SK-N-SH (cell line): ENCODE measurements at regions not wholly inside any gene's neighbourhood (a gene's known extent, or its start where the extent isn't known, plus 50 kb on each side); places are given as distances from the start of the nearest gene placed in this dataset.
"Not testable (repeated sequence)": the region's sequence is repeated elsewhere in the genome, so short reads cannot be mapped to it uniquely, and the experiment has no call there.

Source experiments
- CTCF ChIA-PET: fragments of 300-600, 350-600 bp; formaldehyde crosslinking; extraction: SDS; loops from one replicate; lab custom pipeline; 2021; lab: Yijun Ruan, JAX
- POLR2A ChIA-PET: fragments of 350-600 bp; sonication (Branson Sonifier 250); formaldehyde crosslinking; extraction: SDS; loops from one replicate; lab custom pipeline; 2020; ENCODE audit warnings: antibody characterized with exemption, inconsistent platforms; lab: Yijun Ruan, JAX
- DNase-seq: peaks from one replicate; pipeline ENCODE4 v3.0.0; 2012
- H2AFZ ChIP-seq: fragments of 200-600 bp; sonication (generic); 2 replicates; pipeline ENCODE4 v1.8.1; 2016; ENCODE audit warnings: antibody characterized with exemption, mild to moderate bottlenecking, low read depth
- H3F3A ChIP-seq: fragments of 200-600 bp; sonication (generic); replicated peaks from 2 replicates; pipeline ENCODE3; 2016; ENCODE audit warnings: antibody characterized with exemption, mild to moderate bottlenecking; ENCODE audit not compliant: insufficient read depth
- H3K27ac ChIP-seq, 2 experiments: fragments of 200-500 bp in 1 of 2; fragments of 200-600 bp in 1 of 2; sonication (Bioruptor generic) in 1 of 2; sonication (generic), shearing (Covaris generic) in 1 of 2; 2 replicates each; pipeline versions ENCODE4 v1.5.1 to v1.6.1; 2014 to 2016; ENCODE audit warnings: low read depth in 2 of 2, inconsistent platforms in 1 of 2, low read length in 1 of 2, mild to moderate bottlenecking in 1 of 2, mixed read lengths in 1 of 2
- H3K27me3 ChIP-seq: fragments of 200-600 bp; sonication (generic), shearing (Covaris generic); 2 replicates; pipeline ENCODE4 v1.6.1; 2016; ENCODE audit warnings: mixed run types; ENCODE audit not compliant: insufficient read depth
- H3K36me3 ChIP-seq, 2 experiments: fragments of 200-500 bp in 1 of 2; fragments of 200-600 bp in 1 of 2; sonication (Bioruptor generic) in 1 of 2; sonication (generic) in 1 of 2; replicated peaks in 1 of 2; 2 replicates each; pipeline versions ENCODE3 to v1.5.1; 2014 to 2016; ENCODE audit warnings: low read length in 1 of 2, mild to moderate bottlenecking in 1 of 2; ENCODE audit not compliant: insufficient read depth in 2 of 2, control insufficient read depth in 1 of 2
- H3K4me1 ChIP-seq, 2 experiments: fragments of 200-500 bp in 1 of 2; fragments of 200-600 bp in 1 of 2; sonication (Bioruptor generic) in 1 of 2; sonication (generic), shearing (Covaris generic) in 1 of 2; 2 replicates each; pipeline versions ENCODE4 v1.5.1 to v1.6.1; 2014 to 2016; ENCODE audit warnings: low read depth in 1 of 2, low read length in 1 of 2, mixed run types in 1 of 2; ENCODE audit not compliant: insufficient read depth in 2 of 2, control insufficient read depth in 1 of 2
- H3K4me2 ChIP-seq: fragments of 200-600 bp; sonication (generic), shearing (Covaris generic); 2 replicates; pipeline ENCODE4 v1.6.1; 2017; ENCODE audit warnings: mixed run types
- H3K4me3 ChIP-seq, 2 experiments: fragments of 200-500 bp in 1 of 2; fragments of 200-600 bp in 1 of 2; sonication (Bioruptor generic) in 1 of 2; sonication (generic), shearing (Covaris generic) in 1 of 2; 2 replicates each; pipeline versions ENCODE4 v1.5.1 to v1.8.1; 2014 to 2016; ENCODE audit warnings: low read depth in 2 of 2, inconsistent platforms in 1 of 2, low read length in 1 of 2, mild to moderate bottlenecking in 1 of 2, mixed read lengths in 1 of 2, moderate library complexity in 1 of 2
- H3K79me2 ChIP-seq: fragments of 200-600 bp; sonication (generic); 2 replicates; pipeline ENCODE4 v1.8.1; 2017; ENCODE audit warnings: mild to moderate bottlenecking; ENCODE audit not compliant: insufficient read depth
- H3K9ac ChIP-seq: fragments of 200-600 bp; sonication (generic); 2 replicates; pipeline ENCODE4 v1.6.1; 2017; ENCODE audit warnings: mixed run types
- H3K9me2 ChIP-seq: fragments of 200-600 bp; sonication (generic); 2 replicates; pipeline ENCODE4 v1.6.1; 2017; ENCODE audit warnings: mixed run types
- H3K9me3 ChIP-seq: fragments of 200-600 bp; sonication (generic); 2 replicates; pipeline ENCODE4 v1.6.1; 2017; ENCODE audit warnings: mixed run types, mild to moderate bottlenecking, moderate library complexity
- H4K20me1 ChIP-seq: fragments of 200-600 bp; sonication (generic); 2 replicates; pipeline ENCODE4 v1.6.1; 2017; ENCODE audit warnings: mild to moderate bottlenecking, mixed run types; ENCODE audit not compliant: insufficient read depth
- CTCF ChIP-seq: fragments of 200-600 bp; sonication (generic); IDR thresholded peaks from 2 replicates; pipeline ENCODE4 v1.6.1; 2017; ENCODE audit warnings: antibody characterized with exemption, mild to moderate bottlenecking, moderate library complexity
- FOSL2 ChIP-seq: IDR thresholded peaks from 2 replicates; pipeline ENCODE4 v1.4.0; 2012; ENCODE audit warnings: low read depth, mild to moderate bottlenecking, moderate library complexity, borderline replicate concordance
- FOXJ3 ChIP-seq: sonication (generic); formaldehyde crosslinking; IDR thresholded peaks from 2 replicates; pipeline ENCODE4 v1.5.1; 2020; ENCODE audit warnings: mild to moderate bottlenecking, missing genetic modification reagents
- FOXM1 ChIP-seq: IDR thresholded peaks from 2 replicates; pipeline ENCODE4 v1.4.0; 2012; ENCODE audit warnings: low read depth, mild to moderate bottlenecking
- GABPA ChIP-seq: IDR thresholded peaks from 2 replicates; pipeline ENCODE4 v1.4.0; 2012; ENCODE audit warnings: low read depth, mild to moderate bottlenecking
- MAX ChIP-seq: IDR thresholded peaks from 2 replicates; pipeline ENCODE4 v1.4.0; 2012; ENCODE audit warnings: low read depth
- POLR2AphosphoS5 ChIP-seq: IDR thresholded peaks from 2 replicates; pipeline ENCODE4 v1.6.1; 2012; ENCODE audit warnings: low read depth, low read length
- RXRA ChIP-seq: IDR thresholded peaks from 2 replicates; pipeline ENCODE4 v1.4.0; 2012; ENCODE audit warnings: low read depth, mild to moderate bottlenecking, borderline replicate concordance
- SMC3 ChIP-seq: IDR thresholded peaks from 2 replicates; pipeline ENCODE4 v1.6.1; 2012; ENCODE audit warnings: low read depth, low read length, improper control_type of control experiment
- USF1 ChIP-seq: IDR thresholded peaks from 2 replicates; pipeline ENCODE4 v1.4.0; 2012; ENCODE audit warnings: low read depth, borderline replicate concordance
- USF2 ChIP-seq: fragments of 150-350 bp; IDR thresholded peaks from 2 replicates; pipeline ENCODE4 v1.6.1; 2017; ENCODE audit warnings: antibody characterized with exemption, low read length, low read depth, borderline replicate concordance
- WGBS: methylation state at CpG from one replicate; pipeline ENCODE4 v1.1.6; 2017; ENCODE audit warnings: low lambda C conversion rate; 5-methylcytosine and 5-hydroxymethylcytosine counted together

- Histone ChIP-seq H3K4me3 (no peak overlapping the region), H3K27me3 (peaks cover 7% of the 10 kb centered on the region; the same call in 1 of the 2 replicates), H2AFZ (no peak overlapping the region), H3K9me3 (no peaks in the 10 kb centered on the region), H3K79me2 (no peaks in the 10 kb centered on the region), H3K4me1 (no peaks in the 10 kb centered on the region; a peak in 1 of 4 replicates)
- POLR2A ChIA-PET, result no interaction called here
- 1% methylated on average over 3 of the region's 3 CpGs for WGBS
- no peak for TF ChIP-seq POLR2AphosphoS5
- no peak for TF ChIP-seq RXRA
- TF ChIP-seq FOSL2, result no peak
- TF ChIP-seq FOXM1, result no peak
- TF ChIP-seq CTCF, result no peak
- TF ChIP-seq, all 33 proteins: peak for 0
- no peaks in the 10 kb centered on the region for H3K9me2 ChIP-seq
- no peaks in the 10 kb centered on the region for H3F3A ChIP-seq
- CTCF ChIA-PET, result no interaction called here
- no peak overlapping the region for H3K9ac ChIP-seq
- H3K36me3 ChIP-seq, result no peaks in the 10 kb centered on the region
- no peak overlapping the region for H3K27ac ChIP-seq
- H3K4me2 ChIP-seq, result no peak overlapping the region
- no peak for DNase-seq
- no peaks in the 10 kb centered on the region for H4K20me1 ChIP-seq
Observed at GRCh38 chr4:114442856-114443255, 155.8 kb upstream of the UGT8 start.

GRCh38 chr4:114444211-114444610 lies 154.4 kb upstream of the UGT8 start:
- Histone ChIP-seq H4K20me1 (no peaks in the 10 kb centered on the region), H3K27me3 (peaks cover 7% of the 10 kb centered on the region; the same call in 1 of the 2 replicates), H3K79me2 (no peaks in the 10 kb centered on the region), H3K4me3 (no peak overlapping the region), H3K36me3 (no peaks in the 10 kb centered on the region), H3K9me3 (no peaks in the 10 kb centered on the region), H3K9me2 (no peaks in the 10 kb centered on the region), H3K27ac (no peak overlapping the region), H3K9ac (no peak overlapping the region), H2AFZ (no peak overlapping the region), H3K4me2 (no peak overlapping the region), H3K4me1 (no peaks in the 10 kb centered on the region; a peak in 1 of 4 replicates), H3F3A (no peaks in the 10 kb centered on the region)
- WGBS, result 5% methylated on average over 1 of the region's 1 CpG
- DNase-seq, result no peak
- TF ChIP-seq FOXM1 (no peak), SMC3 (no peak), USF1 (no peak), MAX (no peak), GABPA (no peak), USF2 (no peak), FOXJ3 (CRISPR knock-in tag) (no peak)
- CTCF ChIA-PET, result no interaction called here
- POLR2A ChIA-PET, result no interaction called here

- H3K9ac ChIP-seq, DNase-seq, H3F3A ChIP-seq, H3K4me3 ChIP-seq, H2AFZ ChIP-seq, H3K36me3 ChIP-seq, H3K4me1 ChIP-seq, H3K9me3 ChIP-seq, H3K4me2 ChIP-seq, H3K27ac ChIP-seq, POLR2A ChIA-PET, H3K79me2 ChIP-seq, H3K27me3 ChIP-seq, H3K9me2 ChIP-seq, H4K20me1 ChIP-seq: not testable (repeated sequence)
- CTCF ChIA-PET, result interaction anchor here (1.3 kb wide), 1 partner anchor 1053 kb away, joined by 3 read pairs; no protein-coding TSS in a partner anchor
Observed at GRCh38 chr4:114447963-114448516, 150.6 kb upstream of the UGT8 start.
